ENCODE measurements at regions not wholly inside any gene's neighbourhood (a gene's known extent, or its start where the extent isn't known, plus 50 kb on each side); places are given as distances from the start of the nearest gene placed in this dataset.

GRCh38 chr2:2703172-2703571 is 372.1 kb upstream of the MYT1L start:
- TF ChIP-seq CTCF (IDR thresholded peaks at IDR 0.05) (no peak), POLR2A (IDR thresholded peaks at IDR 0.05) (no peak)
